K562 (cell line): ENCODE measurements at regions not wholly inside any gene's neighbourhood (a gene's known extent, or its start where the extent isn't known, plus 50 kb on each side); places are given as distances from the start of the nearest gene placed in this dataset.

Experiments
- ATAC-seq: fragments of 200-7000 bp; cut with Tn5 transposase; 3 replicates; pipeline ENCODE4 v1.9.1; 2020; ENCODE audit warnings: moderate library complexity
- BruUV-seq: library from RNA; stranded (reverse); fragments of 400-500 nt; replicated peaks from 2 replicates; lab custom pipeline; 2021; lab: Mats Ljungman, UMichigan
- CTCF ChIA-PET: fragments of 300-600 bp; formaldehyde crosslinking; extraction: SDS; loops from one replicate; lab custom pipeline; 2021; ENCODE audit warnings: low intra/inter-chr PET ratio; lab: Yijun Ruan, JAX
- POLR2A ChIA-PET: fragments of 300-600, 350-650 bp; sonication (Branson Sonifier 250); formaldehyde crosslinking; extraction: SDS; loops from one replicate; lab custom pipeline; 2021; ENCODE audit warnings: antibody characterized with exemption, inconsistent platforms; lab: Yijun Ruan, JAX
- DNase-seq, 4 experiments: peaks; one replicate each; pipeline versions ENCODE4 v3.0.0 to v3.0.0-alpha.2; 2011 to 2018; ENCODE audit warnings: low spot score in 3 of 4, mixed read lengths in 3 of 4; ENCODE audit errors: extremely low read depth in 1 of 4
- FAIRE-seq: peaks from 2 replicates; lab custom pipeline; 2011; peaks lifted over from hg19 to GRCh38; lab: Jason Lieb, UNC
- H2AFZ ChIP-seq: 2 replicates; pipeline ENCODE4 v1.6.0; 2011; ENCODE audit warnings: low read depth, low read length, control low read depth, inconsistent platforms
- H3K27ac ChIP-seq: fragments of 200-600 bp; 3 replicates; pipeline ENCODE4 v1.8.0; 2011; ENCODE audit warnings: low read depth, mild to moderate bottlenecking, control low read depth, inconsistent platforms, low read length, moderate library complexity, mixed read lengths; ENCODE audit errors: extremely low read depth
- H3K27me3 ChIP-seq, 2 experiments: fragments of 300-600 bp in 1 of 2; 2 replicates in 1 of 2; 3 replicates in 1 of 2; pipeline versions ENCODE4 v1.6.0 to v1.8.0; 2011; ENCODE audit warnings: inconsistent platforms in 2 of 2, low read length in 2 of 2, mild to moderate bottlenecking in 1 of 2, mixed read lengths in 1 of 2, moderate library complexity in 1 of 2; ENCODE audit not compliant: control insufficient read depth in 2 of 2, insufficient read depth in 2 of 2
- H3K36me3 ChIP-seq: fragments of 300-600 bp; 3 replicates; pipeline ENCODE4 v1.8.0; 2011; ENCODE audit warnings: mild to moderate bottlenecking, low read length, inconsistent platforms; ENCODE audit not compliant: control insufficient read depth, insufficient read depth
- H3K4me1 ChIP-seq, 2 experiments: fragments of 200-600 bp in 1 of 2; replicated peaks in 1 of 2; 2 replicates in 1 of 2; 3 replicates in 1 of 2; pipeline versions ENCODE4 v1.5.1 to v1.8.0; 2011; ENCODE audit warnings: inconsistent platforms in 2 of 2, low read length in 2 of 2, mild to moderate bottlenecking in 1 of 2, mixed read lengths in 1 of 2, moderate library complexity in 1 of 2; ENCODE audit not compliant: control insufficient read depth in 2 of 2, insufficient read depth in 2 of 2
- H3K4me2 ChIP-seq: 2 replicates; pipeline ENCODE4 v1.6.1; 2011; ENCODE audit warnings: low read length, control low read depth, inconsistent platforms, mixed read lengths; ENCODE audit not compliant: insufficient read depth
- H3K4me3 ChIP-seq: fragments of 200-600 bp; sonication (generic), shearing (Covaris generic); 2 replicates; pipeline ENCODE4 v1.5.1; 2016; ENCODE audit warnings: control low read depth, inconsistent platforms
- H3K79me2 ChIP-seq: fragments of 200-600 bp; 3 replicates; pipeline ENCODE4 v1.8.0; 2011; ENCODE audit warnings: low read length, inconsistent platforms; ENCODE audit not compliant: control insufficient read depth, insufficient read depth
- H3K9ac ChIP-seq, 2 experiments: 2 replicates each; pipeline versions ENCODE4 v1.6.0 to v1.6.1; 2011; ENCODE audit warnings: low read depth in 2 of 2, low read length in 2 of 2, control low read depth in 1 of 2, inconsistent platforms in 1 of 2, mild to moderate bottlenecking in 1 of 2, mixed read lengths in 1 of 2; ENCODE audit not compliant: insufficient read depth in 1 of 2
- H3K9me1 ChIP-seq: one replicate; pipeline ENCODE4 v1.6.0; 2011; ENCODE audit warnings: inconsistent platforms, mild to moderate bottlenecking, low read length, moderate library complexity; ENCODE audit not compliant: control insufficient read depth, insufficient read depth
- H3K9me3 ChIP-seq: replicated peaks from 2 replicates; pipeline ENCODE4 v1.5.1; 2011; ENCODE audit warnings: low read depth, low read length, inconsistent platforms; ENCODE audit not compliant: control insufficient read depth, insufficient read depth
- H4K20me1 ChIP-seq: replicated peaks from 2 replicates; pipeline ENCODE4 v1.6.1; 2011; ENCODE audit warnings: low read length, inconsistent platforms, mixed read lengths; ENCODE audit not compliant: control insufficient read depth, insufficient read depth
- KDM1A ChIP-seq, 2 experiments: fragments of 450-650 bp; IDR thresholded peaks; 2 replicates each; pipeline ENCODE4 v1.6.1; 2016; ENCODE audit warnings: mild to moderate bottlenecking in 2 of 2
- KLF10 ChIP-seq: fragments of 250-450 bp; sonication (Bioruptor Pico); IDR thresholded peaks from 2 replicates; pipeline ENCODE4 v1.6.1; 2021; ENCODE audit warnings: matching md5 sums
- NR4A1 ChIP-seq, 2 experiments: fragments of 250-450 bp in 1 of 2; fragments of 450-650 bp in 1 of 2; sonication (Bioruptor Pico) in 1 of 2; IDR thresholded peaks; 2 replicates each; pipeline versions ENCODE4 v1.4.0 to v1.6.1; 2016 to 2020; ENCODE audit warnings: mild to moderate bottlenecking in 2 of 2, missing compliant biosample characterization in 1 of 2, missing genetic modification characterization in 1 of 2, moderate library complexity in 1 of 2
- PHTF2 ChIP-seq: fragments of 250-450 bp; sonication (Bioruptor Pico); IDR thresholded peaks from 2 replicates; pipeline ENCODE4 v1.5.0; 2021; ENCODE audit warnings: mild to moderate bottlenecking
- PTBP1 ChIP-seq: fragments of 200-400 bp; formaldehyde crosslinking; IDR thresholded peaks from 2 replicates; pipeline ENCODE4 v1.6.1; 2017; ENCODE audit warnings: low read depth, low read length
- RAD51 ChIP-seq: fragments of 450-650 bp; IDR thresholded peaks from 2 replicates; pipeline ENCODE4 v1.7.1; 2016; ENCODE audit warnings: low read depth, mild to moderate bottlenecking, borderline replicate concordance
- TRIM25 ChIP-seq: fragments of 450-650 bp; IDR thresholded peaks from 2 replicates; pipeline ENCODE4 v1.7.0; 2016; ENCODE audit warnings: borderline replicate concordance
- UBTF ChIP-seq, 2 experiments: IDR thresholded peaks; 2 replicates each; pipeline ENCODE4 v1.6.1; 2012; ENCODE audit warnings: improper control_type of control experiment in 2 of 2, low read depth in 2 of 2, low read length in 2 of 2, borderline replicate concordance in 1 of 2
- ZBTB7A ChIP-seq: IDR thresholded peaks from 2 replicates; pipeline ENCODE4 v1.6.1; 2011; ENCODE audit warnings: low read depth, mild to moderate bottlenecking, low read length, moderate library complexity, borderline replicate concordance; ENCODE audit not compliant: control insufficient read depth
- ZNF197 ChIP-seq: fragments of 200-800 bp; sonication (Bioruptor generic); IDR thresholded peaks from 2 replicates; pipeline ENCODE4 v1.6.1; 2016; ENCODE audit warnings: low read depth, missing genetic modification characterization, missing compliant biosample characterization
- ZNF232 ChIP-seq: sonication (generic); formaldehyde crosslinking; IDR thresholded peaks from 2 replicates; pipeline ENCODE4 v1.8.0; 2022; ENCODE audit warnings: mild to moderate bottlenecking, missing genetic modification reagents
- WGBS: fragments of 100-300 bp; shearing (Covaris generic); methylation state at CpG from one replicate; pipeline ENCODE4 v1.1.6; 2016; ENCODE audit warnings: low coverage, mixed read lengths; ENCODE audit not compliant: insufficient coverage; ENCODE audit errors: missing lambda C conversion rate; 5-methylcytosine and 5-hydroxymethylcytosine counted together
- in situ Hi-C: fragments of 300-500 bp; cut with MboI; formaldehyde crosslinking; loops from 4 replicates; pipeline ENCODE4 v1.15.0; 2018; ENCODE audit warnings: inconsistent platforms, mixed read lengths
- intact Hi-C: fragments of 100-400 bp; cut with micrococcal nuclease; formaldehyde crosslinking; loops from 2 replicates; pipeline ENCODE4 v1.14.2; 2022

GRCh38 chrX:26747877-26748276, 531.9 kb downstream of the MAGEB5 start:
- no peak overlapping the region for H2AFZ ChIP-seq
- in situ Hi-C loops, result no loop called here
- no peak overlapping the region for H3K4me2 ChIP-seq
- H3K36me3 ChIP-seq, result no peaks in the 10 kb centered on the region
- no peak for FAIRE-seq
- no TSS peak for BruUV-seq
- H3K4me1 ChIP-seq, result no peaks in the 10 kb centered on the region
- H3K4me3 ChIP-seq, result no peak overlapping the region
- DNase-seq, result no peak
- H4K20me1 ChIP-seq, result no peaks in the 10 kb centered on the region
- H3K27ac ChIP-seq, result no peak overlapping the region
- POLR2A ChIA-PET, result no interaction called here
- H3K9me1 ChIP-seq, result no peaks in the 10 kb centered on the region
- WGBS, result 2% methylated on average over 8 of the region's 12 CpGs
- CTCF ChIA-PET, result no interaction called here
- H3K9ac ChIP-seq, result no peak overlapping the region
- intact Hi-C loops, result no loop called here
- no peaks in the 10 kb centered on the region for H3K9me3 ChIP-seq
- no peaks in the 10 kb centered on the region for H3K79me2 ChIP-seq
- no peak for ATAC-seq
- TF ChIP-seq ZNF197, result no peak
- no peak for TF ChIP-seq PHTF2
- no peak for TF ChIP-seq UBTF (IDR thresholded peaks at IDR 0.05; ENCODE audit: borderline replicate concordance in 1 of 2, low read depth in 2 of 2, low read length in 2 of 2)
- TF ChIP-seq ZNF232, result no peak
- no peak for TF ChIP-seq KDM1A (IDR thresholded peaks at IDR 0.05)
- no peak for TF ChIP-seq KLF10 (CRISPR knock-in tag)
- no peak for TF ChIP-seq PTBP1
- no peak for TF ChIP-seq NR4A1 (CRISPR knock-in tag; IDR thresholded peaks at IDR 0.05)
- no peak for TF ChIP-seq NR4A1 (tag; IDR thresholded peaks at IDR 0.05)
- no peak for TF ChIP-seq ZBTB7A
- TF ChIP-seq TRIM25, result no peak
- TF ChIP-seq RAD51, result no peak
- H3K27me3 ChIP-seq, result no peaks in the 10 kb centered on the region
